GM23248 (cell line): ENCODE measurements at regions not wholly inside any gene's neighbourhood (a gene's known extent, or its start where the extent isn't known, plus 50 kb on each side); places are given as distances from the start of the nearest gene placed in this dataset.
A peak's percentile ranks its signal among the peaks of the same experiment; 100 is the strongest.

Experiments used
- DNase-seq: peaks from one replicate; pipeline ENCODE4 v3.0.0-alpha.2; 2015
- H2AFZ ChIP-seq: fragments of 200-600 bp; sonication (generic); 2 replicates; pipeline ENCODE4 v1.6.1; 2016; ENCODE audit warnings: antibody characterized with exemption
- H3F3A ChIP-seq: fragments of 200-600 bp; sonication (generic); 2 replicates; pipeline ENCODE4 v1.6.1; 2016; ENCODE audit warnings: mild to moderate bottlenecking, antibody characterized with exemption, mixed run types; ENCODE audit not compliant: insufficient read depth
- H3K27ac ChIP-seq: fragments of 200-600 bp; sonication (generic); 2 replicates; pipeline ENCODE4 v1.5.1; 2016; ENCODE audit warnings: mild to moderate bottlenecking
- H3K27me3 ChIP-seq: fragments of 200-600 bp; sonication (generic); replicated peaks from 2 replicates; pipeline ENCODE4 v1.6.1; 2016; ENCODE audit warnings: mild to moderate bottlenecking; ENCODE audit not compliant: insufficient read depth
- H3K36me3 ChIP-seq: fragments of 200-600 bp; sonication (generic); 2 replicates; pipeline ENCODE4 v1.6.1; 2016; ENCODE audit warnings: low read depth, mild to moderate bottlenecking
- H3K4me1 ChIP-seq: fragments of 200-600 bp; sonication (generic); 2 replicates; pipeline ENCODE4 v1.6.1; 2016; ENCODE audit warnings: mild to moderate bottlenecking; ENCODE audit not compliant: insufficient read depth
- H3K4me2 ChIP-seq: fragments of 200-600 bp; sonication (generic); one replicate; pipeline ENCODE4 v1.6.1; 2016; ENCODE audit warnings: mild to moderate bottlenecking; ENCODE audit not compliant: unreplicated experiment
- H3K4me3 ChIP-seq: fragments of 200-600 bp; sonication (generic); 2 replicates; pipeline ENCODE4 v1.5.1; 2016; ENCODE audit warnings: mild to moderate bottlenecking
- H3K79me2 ChIP-seq: fragments of 200-600 bp; sonication (generic); 2 replicates; pipeline ENCODE4 v1.6.1; 2016; ENCODE audit warnings: mild to moderate bottlenecking; ENCODE audit not compliant: insufficient read depth
- H3K9ac ChIP-seq: fragments of 200-600 bp; sonication (generic); 2 replicates; pipeline ENCODE4 v1.6.1; 2016; ENCODE audit warnings: mild to moderate bottlenecking
- H3K9me2 ChIP-seq: fragments of 200-600 bp; sonication (generic); 2 replicates; pipeline ENCODE4 v1.6.1; 2016; ENCODE audit warnings: mixed run types, mild to moderate bottlenecking, moderate library complexity; ENCODE audit not compliant: insufficient read depth
- H3K9me3 ChIP-seq: fragments of 200-600 bp; sonication (generic); one replicate; pipeline ENCODE4 v1.6.1; 2017; ENCODE audit warnings: low read depth
- H4K20me1 ChIP-seq: fragments of 200-600 bp; sonication (generic); 2 replicates; pipeline ENCODE4 v1.6.0; 2016; ENCODE audit not compliant: insufficient read depth
- EZH2 ChIP-seq: fragments of 200-600 bp; sonication (generic); IDR thresholded peaks from 2 replicates; pipeline ENCODE4 v1.6.1; 2018; ENCODE audit warnings: antibody characterized with exemption, mild to moderate bottlenecking; ENCODE audit not compliant: insufficient read depth, poor library complexity, severe bottlenecking
- EZH2phosphoT487 ChIP-seq: fragments of 200-600 bp; sonication (generic); IDR thresholded peaks from 2 replicates; pipeline ENCODE4 v1.6.1; 2018; ENCODE audit warnings: antibody characterized with exemption, moderate library complexity, mild to moderate bottlenecking, low read depth; ENCODE audit not compliant: insufficient read depth
- WGBS, 2 experiments: methylation state at CpG; one replicate each; pipeline ENCODE4 v1.1.6; 2015 to 2017; ENCODE audit warnings: low lambda C conversion rate in 2 of 2, low coverage in 1 of 2; ENCODE audit errors: missing lambda C conversion rate in 2 of 2; 5-methylcytosine and 5-hydroxymethylcytosine counted together
- in situ Hi-C: fragments of 300-500 bp; cut with MboI; formaldehyde crosslinking; loops from 2 replicates; pipeline ENCODE4 v1.15.0; 2020

- Histone ChIP-seq H3K27me3 (no peaks in the 10 kb centered on the region), H3K9ac (no peak overlapping the region), H3K79me2 (no peaks in the 10 kb centered on the region), H3K4me3 (no peak overlapping the region), H3K9me3 (no peaks in the 10 kb centered on the region), H3K4me2 (no peak overlapping the region), H3K9me2 (no peaks in the 10 kb centered on the region), H2AFZ (no peak overlapping the region), H3F3A (no peaks in the 10 kb centered on the region), H3K36me3 (no peaks in the 10 kb centered on the region), H4K20me1 (no peaks in the 10 kb centered on the region), H3K4me1 (no peaks in the 10 kb centered on the region), H3K27ac (no peak overlapping the region)
- DNase-seq, result no peak
- TF ChIP-seq EZH2phosphoT487 (no peak), EZH2 (no peak)
- 47 to 53% methylated on average over 5 of the region's 5 CpGs for WGBS, 2 experiments
- in situ Hi-C loops, result no loop called here
Measured at GRCh38 chr2:126238251-126238650, 417.7 kb upstream of the GYPC start.

GRCh38 chr2:126239320-126239955 lies 416.5 kb upstream of the GYPC start:
- Histone ChIP-seq H3F3A (no peaks in the 10 kb centered on the region), H3K4me3 (no peak overlapping the region), H3K27ac (no peak overlapping the region), H3K4me1 (no peaks in the 10 kb centered on the region), H3K9ac (no peak overlapping the region), H3K36me3 (no peaks in the 10 kb centered on the region), H3K27me3 (no peaks in the 10 kb centered on the region), H4K20me1 (no peaks in the 10 kb centered on the region), H2AFZ (no peak overlapping the region), H3K79me2 (no peaks in the 10 kb centered on the region), H3K9me3 (no peaks in the 10 kb centered on the region), H3K4me2 (no peak overlapping the region), H3K9me2 (no peaks in the 10 kb centered on the region)
- WGBS, 2 experiments, result 29 to 30% methylated on average over 5 of the region's 5 CpGs
- TF ChIP-seq EZH2phosphoT487 (no peak), EZH2 (no peak)
- in situ Hi-C loops, result no loop called here
- no peak for DNase-seq

GRCh38 chr2:126241001-126241400 lies 415.0 kb upstream of the GYPC start:
- TF ChIP-seq EZH2phosphoT487 (no peak), EZH2 (no peak)
- Histone ChIP-seq H3F3A (no peaks in the 10 kb centered on the region), H3K36me3 (no peaks in the 10 kb centered on the region), H3K9me2 (no peaks in the 10 kb centered on the region), H3K9ac (no peak overlapping the region), H3K27ac (no peak overlapping the region), H3K27me3 (no peaks in the 10 kb centered on the region), H3K79me2 (no peaks in the 10 kb centered on the region), H3K4me2 (no peak overlapping the region), H2AFZ (no peak overlapping the region), H3K4me1 (no peaks in the 10 kb centered on the region), H3K4me3 (no peak overlapping the region), H4K20me1 (no peaks in the 10 kb centered on the region), H3K9me3 (no peaks in the 10 kb centered on the region)
- in situ Hi-C loops, result no loop called here
- 11 to 12% methylated on average over 2 of the region's 2 CpGs for WGBS, 2 experiments
- DNase-seq, result no peak

GRCh38 chr2:126241411-126241810 lies 414.5 kb upstream of the GYPC start:
- 15 to 16% methylated on average over 4 of the region's 4 CpGs for WGBS, 2 experiments
- Histone ChIP-seq H3K36me3 (no peaks in the 10 kb centered on the region), H3K9ac (no peak overlapping the region), H3K4me1 (no peaks in the 10 kb centered on the region), H3K27ac (no peak overlapping the region), H3K4me2 (no peak overlapping the region), H3K27me3 (no peaks in the 10 kb centered on the region), H2AFZ (no peak overlapping the region), H3F3A (no peaks in the 10 kb centered on the region), H3K9me3 (no peaks in the 10 kb centered on the region), H3K79me2 (no peaks in the 10 kb centered on the region), H4K20me1 (no peaks in the 10 kb centered on the region), H3K9me2 (no peaks in the 10 kb centered on the region), H3K4me3 (no peak overlapping the region)
- in situ Hi-C loops, result no loop called here
- DNase-seq, result no peak
- TF ChIP-seq EZH2phosphoT487, result no peak
- TF ChIP-seq EZH2, result no peak

- no peaks in the 10 kb centered on the region for H3F3A ChIP-seq
- no peaks in the 10 kb centered on the region for H3K4me1 ChIP-seq
- TF ChIP-seq EZH2 (no peak), EZH2phosphoT487 (no peak)
- no peak overlapping the region for H3K4me2 ChIP-seq
- no peak overlapping the region for H2AFZ ChIP-seq
- no peaks in the 10 kb centered on the region for H3K27me3 ChIP-seq
- H3K4me3 ChIP-seq, result no peak overlapping the region
- no peaks in the 10 kb centered on the region for H4K20me1 ChIP-seq
- H3K9me2 ChIP-seq, result no peaks in the 10 kb centered on the region
- DNase-seq, result peak; percentile 21
- in situ Hi-C loops, result no loop called here
- no peak overlapping the region for H3K27ac ChIP-seq
- H3K36me3 ChIP-seq, result no peaks in the 10 kb centered on the region
- 10 to 15% methylated on average over 3 of the region's 3 CpGs for WGBS, 2 experiments
- no peaks in the 10 kb centered on the region for H3K79me2 ChIP-seq
- H3K9me3 ChIP-seq, result no peaks in the 10 kb centered on the region
- no peak overlapping the region for H3K9ac ChIP-seq
Measured at GRCh38 chr2:126244937-126245336, 411.0 kb upstream of the GYPC start.
